GM20000 (cell line): ENCODE measurements at regions not wholly inside any gene's neighbourhood (a gene's known extent, or its start where the extent isn't known, plus 50 kb on each side); places are given as distances from the start of the nearest gene placed in this dataset.

Source experiments
- DNase-seq: peaks from one replicate; pipeline ENCODE4 v3.0.0; 2012; ENCODE audit warnings: low spot score
- CTCF ChIP-seq: IDR thresholded peaks from 2 replicates; pipeline ENCODE4 v1.5.1; 2012; ENCODE audit warnings: mild to moderate bottlenecking, control low read depth; ENCODE audit errors: extremely low read depth, missing control alignments

DNA sequence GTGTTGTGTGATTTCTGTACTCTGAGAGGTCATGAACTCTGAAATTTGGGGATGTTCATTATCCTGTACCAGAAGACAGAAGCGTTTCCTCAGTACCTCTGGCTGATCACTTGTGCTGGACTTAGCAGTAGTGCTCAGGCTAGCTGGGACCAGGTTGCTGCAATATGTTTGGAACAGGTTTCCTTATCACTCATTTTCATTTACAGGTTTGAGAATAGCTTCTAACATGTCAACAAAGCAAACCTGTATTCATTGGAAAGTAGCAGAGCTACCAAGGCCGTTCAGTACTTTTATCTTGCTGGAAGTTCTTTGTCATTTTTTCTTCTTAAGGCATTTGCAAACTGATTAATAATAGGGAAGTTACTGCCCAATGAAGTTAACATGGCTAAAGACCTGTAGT lies 242.9 kb upstream of the ANKRD50 start:
- no peak for TF ChIP-seq CTCF
- DNase-seq = no peak

GRCh38 chr4:124954046-124954445 lies 241.5 kb upstream of the ANKRD50 start:
- TF ChIP-seq CTCF = no peak
- DNase-seq = no peak

DNA sequence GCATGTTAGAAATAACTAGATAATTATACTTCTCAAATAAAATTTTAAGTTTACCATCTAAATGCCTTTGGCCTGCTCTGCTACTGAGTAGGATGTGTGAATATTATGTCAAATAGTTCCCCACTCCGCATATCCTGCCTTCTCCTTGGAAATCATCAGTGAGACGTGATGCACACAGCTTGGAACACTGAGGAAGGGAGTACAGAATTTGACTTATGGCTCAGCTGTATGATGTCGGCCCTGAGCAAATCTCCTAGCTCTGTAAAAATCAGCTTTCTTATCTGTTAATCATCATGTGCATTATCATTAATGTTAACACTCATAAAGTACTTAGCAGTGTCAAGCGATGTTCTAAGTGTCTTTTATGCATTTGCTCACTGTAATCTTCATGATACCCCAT lies 241.0 kb upstream of the ANKRD50 start:
- TF ChIP-seq CTCF = no peak
- DNase-seq = no peak

DNA sequence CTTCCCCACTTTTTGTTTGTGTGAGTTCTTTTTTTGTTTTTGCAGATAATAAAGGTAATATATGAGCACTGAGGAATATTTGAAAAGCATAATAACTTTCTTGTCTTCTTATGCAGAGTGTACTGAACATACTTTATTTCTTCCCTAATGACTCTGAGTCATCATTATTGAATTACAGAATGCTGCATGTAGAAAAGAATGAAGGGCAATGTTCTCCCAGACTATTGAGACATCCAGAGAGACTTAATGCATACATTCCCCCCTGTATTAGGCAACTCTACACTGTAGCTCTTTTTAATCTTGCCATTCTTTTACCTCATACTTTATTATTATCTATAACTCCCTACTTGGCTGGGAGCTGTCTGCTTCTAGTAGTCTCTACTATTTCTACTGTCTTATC lies 240.5 kb upstream of the ANKRD50 start:
- DNase-seq = no peak
- no peak for TF ChIP-seq CTCF

- TF ChIP-seq CTCF = no peak
- no peak for DNase-seq
These were observed 240.1 kb upstream of the ANKRD50 start for GRCh38 chr4:124952601-124953000.

GRCh38 chr4:124948976-124949597 lies 236.6 kb upstream of the ANKRD50 start:
- DNase-seq = no peak
- no peak for TF ChIP-seq CTCF

GRCh38 chr4:124947622-124948265 lies 235.2 kb upstream of the ANKRD50 start:
- DNase-seq = no peak

More at GRCh38 chr4:124947622-124948265, 235.2 kb upstream of the ANKRD50 start:
- no peak for TF ChIP-seq CTCF
